ENCODE measurements at regions not wholly inside any gene's neighbourhood (a gene's known extent, or its start where the extent isn't known, plus 50 kb on each side); places are given as distances from the start of the nearest gene placed in this dataset.

DNA sequence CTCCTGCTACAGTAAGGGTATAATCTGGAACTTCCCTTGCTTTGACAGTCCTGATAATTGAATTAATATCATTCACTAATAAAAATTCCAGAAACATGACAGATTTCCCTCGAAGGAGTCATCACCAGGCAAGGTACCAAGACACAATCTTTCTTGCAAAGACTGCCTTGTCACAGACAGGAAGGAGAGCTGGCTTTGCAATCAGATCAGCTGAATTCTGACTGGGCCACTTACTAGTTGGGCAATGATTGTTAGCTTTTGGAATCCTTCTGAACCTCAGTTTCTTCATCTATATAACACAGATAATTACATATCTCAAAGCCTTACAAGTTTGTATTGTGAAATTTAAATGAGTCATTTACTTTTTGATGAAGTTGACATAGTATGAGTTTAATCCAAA is 344.2 kb downstream of the RFPL4B start:
- no peak for TF ChIP-seq CTCF (IDR thresholded peaks at IDR 0.05; ENCODE audit: insufficient read depth, low read length)
- no peak for TF ChIP-seq SPI1 (IDR thresholded peaks at IDR 0.05; ENCODE audit: borderline replicate concordance, low read depth)
- no peak for TF ChIP-seq POLR2AphosphoS5 (IDR thresholded peaks at IDR 0.05; ENCODE audit: low read depth)
- TF ChIP-seq, protein P1, sequence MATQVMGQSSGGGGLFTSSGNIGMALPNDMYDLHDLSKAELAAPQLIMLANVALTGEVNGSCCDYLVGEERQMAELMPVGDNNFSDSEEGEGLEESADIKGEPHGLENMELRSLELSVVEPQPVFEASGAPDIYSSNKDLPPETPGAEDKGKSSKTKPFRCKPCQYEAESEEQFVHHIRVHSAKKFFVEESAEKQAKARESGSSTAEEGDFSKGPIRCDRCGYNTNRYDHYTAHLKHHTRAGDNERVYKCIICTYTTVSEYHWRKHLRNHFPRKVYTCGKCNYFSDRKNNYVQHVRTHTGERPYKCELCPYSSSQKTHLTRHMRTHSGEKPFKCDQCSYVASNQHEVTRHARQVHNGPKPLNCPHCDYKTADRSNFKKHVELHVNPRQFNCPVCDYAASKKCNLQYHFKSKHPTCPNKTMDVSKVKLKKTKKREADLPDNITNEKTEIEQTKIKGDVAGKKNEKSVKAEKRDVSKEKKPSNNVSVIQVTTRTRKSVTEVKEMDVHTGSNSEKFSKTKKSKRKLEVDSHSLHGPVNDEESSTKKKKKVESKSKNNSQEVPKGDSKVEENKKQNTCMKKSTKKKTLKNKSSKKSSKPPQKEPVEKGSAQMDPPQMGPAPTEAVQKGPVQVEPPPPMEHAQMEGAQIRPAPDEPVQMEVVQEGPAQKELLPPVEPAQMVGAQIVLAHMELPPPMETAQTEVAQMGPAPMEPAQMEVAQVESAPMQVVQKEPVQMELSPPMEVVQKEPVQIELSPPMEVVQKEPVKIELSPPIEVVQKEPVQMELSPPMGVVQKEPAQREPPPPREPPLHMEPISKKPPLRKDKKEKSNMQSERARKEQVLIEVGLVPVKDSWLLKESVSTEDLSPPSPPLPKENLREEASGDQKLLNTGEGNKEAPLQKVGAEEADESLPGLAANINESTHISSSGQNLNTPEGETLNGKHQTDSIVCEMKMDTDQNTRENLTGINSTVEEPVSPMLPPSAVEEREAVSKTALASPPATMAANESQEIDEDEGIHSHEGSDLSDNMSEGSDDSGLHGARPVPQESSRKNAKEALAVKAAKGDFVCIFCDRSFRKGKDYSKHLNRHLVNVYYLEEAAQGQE (IDR thresholded peaks at IDR 0.05; ENCODE audit: insufficient replicate concordance, low read depth), result no peak
